ENCODE measurements at regions not wholly inside any gene's neighbourhood (a gene's known extent, or its start where the extent isn't known, plus 50 kb on each side); places are given as distances from the start of the nearest gene placed in this dataset.

GRCh38 chr20:40189621-40190020 lies 499.4 kb downstream of the MAFB start:
- in situ Hi-C loops (cut with MboI; ENCODE audit: low sequenced_read_pairs), result no loop called here

- in situ Hi-C loops (cut with MboI; ENCODE audit: low sequenced_read_pairs), result no loop called here
These were observed 500.7 kb downstream of the MAFB start for GRCh38 chr20:40188319-40188718.

DNA sequence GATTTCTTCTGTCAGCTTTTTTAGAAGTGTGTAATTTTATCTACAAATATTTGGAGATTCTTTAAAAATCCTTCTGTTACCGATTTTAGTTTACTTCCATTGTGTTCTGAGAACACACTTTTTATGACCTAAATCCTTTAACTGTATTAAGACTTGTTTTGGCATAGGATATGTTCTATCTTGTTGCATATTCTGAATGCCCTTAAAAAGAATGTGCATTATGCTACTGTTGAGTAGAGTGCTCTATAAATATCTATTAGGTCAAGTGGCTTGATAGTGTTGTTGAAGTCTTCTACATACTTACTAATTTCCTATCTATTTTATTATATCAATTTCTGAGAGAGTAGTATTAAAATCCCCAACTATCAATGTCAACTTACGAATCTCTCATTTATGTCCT lies 502.2 kb downstream of the MAFB start:
- in situ Hi-C loops (cut with MboI; ENCODE audit: low sequenced_read_pairs), result no loop called here

DNA sequence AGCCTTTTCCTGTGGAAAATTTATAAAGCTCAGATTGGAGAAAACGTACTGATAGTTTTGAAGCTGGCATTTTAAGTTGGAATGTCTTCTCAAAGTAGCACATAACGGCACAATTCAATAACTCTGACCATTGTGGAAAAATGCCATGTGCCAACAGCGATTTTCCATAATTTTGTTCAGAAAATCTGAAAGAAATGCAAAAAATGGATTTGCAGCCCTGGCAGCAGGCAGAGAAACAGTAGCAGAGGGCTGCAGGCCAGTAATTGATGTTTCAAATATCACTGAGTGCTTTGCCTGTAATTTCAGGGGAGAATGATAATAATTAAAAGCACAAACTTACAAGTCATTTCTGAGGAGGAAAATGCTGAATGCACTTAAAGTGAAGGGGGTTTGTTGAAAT lies 507.4 kb downstream of the MAFB start:
- in situ Hi-C loops (cut with MboI; ENCODE audit: low sequenced_read_pairs), result no loop called here

GRCh38 chr20:40176098-40176841 lies 512.8 kb downstream of the MAFB start:
- in situ Hi-C loops (cut with MboI; ENCODE audit: low sequenced_read_pairs), result no loop called here

DNA sequence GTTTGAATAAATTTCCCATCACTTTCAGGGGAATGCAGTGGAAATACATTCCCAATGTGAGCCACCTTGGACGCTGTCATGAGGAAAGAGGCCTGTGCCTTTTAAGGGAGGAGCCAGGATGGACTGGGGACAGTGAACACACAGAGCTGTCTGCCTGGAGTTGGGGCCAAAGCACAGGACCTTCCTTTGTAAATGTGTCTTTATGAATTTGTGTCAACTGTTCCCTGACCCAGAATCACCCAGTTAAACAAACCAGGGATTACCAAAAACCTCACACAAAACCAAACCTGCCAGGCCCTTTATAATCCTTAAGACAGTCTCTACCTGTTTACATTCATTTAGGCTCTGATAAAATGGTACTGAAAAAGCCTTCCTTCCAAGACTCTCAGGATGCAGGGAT lies 513.7 kb downstream of the MAFB start:
- in situ Hi-C loops (cut with MboI; ENCODE audit: low sequenced_read_pairs), result no loop called here

GRCh38 chr20:40173872-40174271 lies 515.2 kb downstream of the MAFB start:
- in situ Hi-C loops (cut with MboI; ENCODE audit: low sequenced_read_pairs), result loop anchor here (25.0 kb wide), 1 partner anchor 513 kb away; the partner anchor contains the start of gene MAFB

DNA sequence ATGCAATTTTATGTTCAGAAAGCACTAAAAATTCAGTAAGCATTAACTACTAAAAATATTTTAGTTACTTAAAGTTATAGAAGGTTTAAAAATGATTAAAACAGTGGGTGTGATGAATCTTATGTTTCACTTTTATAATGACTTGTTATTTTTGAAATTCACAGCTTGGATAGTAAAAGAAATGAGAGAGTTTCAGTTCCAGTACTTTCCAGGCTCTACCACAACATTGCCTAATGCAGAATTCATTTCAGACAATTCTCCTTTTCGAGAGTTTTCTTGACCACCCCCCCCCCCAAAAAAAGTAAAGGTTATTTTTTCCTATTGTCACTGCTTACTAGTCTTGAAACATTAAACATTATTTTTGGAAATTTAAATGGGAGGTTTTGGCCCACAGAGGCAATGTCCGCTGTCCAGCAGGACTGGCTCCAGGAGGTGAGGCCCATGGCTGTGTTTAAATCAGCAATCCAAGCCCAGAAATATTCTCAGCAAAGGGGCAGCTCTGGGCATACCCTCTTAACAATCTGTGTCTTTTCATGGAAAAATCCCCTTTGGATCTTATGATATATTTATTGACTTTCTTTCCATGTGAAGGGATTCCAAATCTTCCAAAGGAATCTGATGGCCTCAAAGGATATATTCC lies 519.9 kb downstream of the MAFB start:
- in situ Hi-C loops (cut with MboI; ENCODE audit: low sequenced_read_pairs), result loop anchor here (25.0 kb wide), 1 partner anchor 518 kb away; the partner anchor contains the start of gene MAFB

GRCh38 chr20:40161391-40161790 lies 527.6 kb downstream of the MAFB start:
- in situ Hi-C loops (cut with MboI; ENCODE audit: low sequenced_read_pairs), result loop anchor here (25.0 kb wide), 1 partner anchor 526 kb away; the partner anchor contains the start of gene MAFB

GRCh38 chr20:40160097-40160550 lies 528.9 kb downstream of the MAFB start:
- in situ Hi-C loops (cut with MboI; ENCODE audit: low sequenced_read_pairs), result loop anchor here (25.0 kb wide), 1 partner anchor 527 kb away; the partner anchor contains the start of gene MAFB

- in situ Hi-C loops (cut with MboI; ENCODE audit: low sequenced_read_pairs), result loop anchor here (25.0 kb wide), 1 partner anchor 528 kb away; the partner anchor contains the start of gene MAFB
These were observed 529.8 kb downstream of the MAFB start for GRCh38 chr20:40159276-40159675.

GRCh38 chr20:40156600-40157317 lies 532.3 kb downstream of the MAFB start:
- in situ Hi-C loops (cut with MboI; ENCODE audit: low sequenced_read_pairs), result loop anchor here (25.0 kb wide), 1 partner anchor 531 kb away; the partner anchor contains the start of gene MAFB

GRCh38 chr20:40154514-40154913 lies 534.5 kb downstream of the MAFB start:
- in situ Hi-C loops (cut with MboI; ENCODE audit: low sequenced_read_pairs), result loop anchor here (25.0 kb wide), 1 partner anchor 533 kb away; the partner anchor contains the start of gene MAFB

- in situ Hi-C loops (cut with MboI; ENCODE audit: low sequenced_read_pairs), result no loop called here
These were observed 540.1 kb downstream of the MAFB start for GRCh38 chr20:40148886-40149285.

DNA sequence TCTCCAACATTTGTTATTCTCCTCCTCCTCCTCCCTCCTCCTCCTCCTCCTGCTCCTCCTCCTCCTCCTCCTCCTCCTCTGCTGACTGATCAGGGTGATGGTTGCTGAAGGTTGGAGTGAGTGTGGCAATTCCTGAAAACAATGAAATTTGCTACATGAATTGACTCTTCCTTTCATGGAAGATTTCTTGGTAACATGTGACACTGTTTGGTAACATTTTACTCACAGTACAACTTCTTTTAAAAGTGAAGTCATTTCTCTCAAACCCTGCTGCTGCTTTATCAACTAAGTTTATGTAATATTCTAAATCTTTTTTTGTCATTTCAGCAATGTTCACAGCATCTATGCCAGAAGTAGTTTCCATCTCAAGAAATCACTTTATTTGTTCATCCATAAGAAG lies 543.0 kb downstream of the MAFB start:
- in situ Hi-C loops (cut with MboI; ENCODE audit: low sequenced_read_pairs), result no loop called here

GRCh38 chr20:40144581-40144980 lies 544.5 kb downstream of the MAFB start:
- in situ Hi-C loops (cut with MboI; ENCODE audit: low sequenced_read_pairs), result no loop called here

- in situ Hi-C loops (cut with MboI; ENCODE audit: low sequenced_read_pairs), result no loop called here
These were observed 554.9 kb downstream of the MAFB start for GRCh38 chr20:40134176-40134575.

DNA sequence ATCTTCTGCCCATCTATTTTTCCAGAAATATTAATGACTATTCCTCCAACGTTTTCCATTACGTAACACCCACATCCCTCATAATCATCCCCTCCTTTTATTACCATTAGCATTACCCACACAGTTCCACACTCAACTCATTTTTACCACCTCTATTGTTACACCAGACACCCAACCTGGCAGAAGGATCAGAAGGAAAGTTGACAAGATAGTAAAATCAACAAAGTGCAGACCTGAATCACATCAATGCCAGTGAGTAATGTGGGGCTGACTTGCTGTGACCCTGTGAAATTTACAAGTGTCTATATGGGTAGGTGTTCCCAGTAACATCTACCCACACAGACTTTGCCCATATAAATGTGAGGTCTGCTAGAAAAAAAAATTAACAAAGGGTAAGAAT lies 568.2 kb downstream of the MAFB start:
- in situ Hi-C loops (cut with MboI; ENCODE audit: low sequenced_read_pairs), result no loop called here

GRCh38 chr20:40111282-40111681 lies 577.8 kb downstream of the MAFB start:
- in situ Hi-C loops (cut with MboI; ENCODE audit: low sequenced_read_pairs), result no loop called here

- in situ Hi-C loops (cut with MboI; ENCODE audit: low sequenced_read_pairs), result no loop called here
These were observed 578.7 kb downstream of the MAFB start for GRCh38 chr20:40110311-40110831.

GRCh38 chr20:40109136-40109535 lies 579.9 kb downstream of the MAFB start:
- in situ Hi-C loops (cut with MboI; ENCODE audit: low sequenced_read_pairs), result no loop called here
